Endothelial cell of umbilical vein (primary cell): ENCODE measurements at regions not wholly inside any gene's neighbourhood (a gene's known extent, or its start where the extent isn't known, plus 50 kb on each side); places are given as distances from the start of the nearest gene placed in this dataset.

Source experiments
- BruUV-seq: library from RNA; stranded (reverse); fragments of 400-500 nt; replicated peaks from 2 replicates; lab custom pipeline; 2021; lab: Mats Ljungman, UMichigan
- CTCF ChIA-PET: fragments of 300-600, 350-600 bp; sonication (Branson Sonifier 250); formaldehyde crosslinking; loops from one replicate; lab custom pipeline; 2021; ENCODE audit warnings: antibody characterized with exemption, inconsistent platforms; lab: Charles Lee
- POLR2A ChIA-PET: fragments of 300-600, 350-600 bp; sonication (Branson Sonifier 250); formaldehyde crosslinking; loops from one replicate; lab custom pipeline; 2021; ENCODE audit warnings: antibody characterized with exemption, inconsistent platforms; lab: Charles Lee
- DNase-seq: peaks from one replicate; pipeline ENCODE4 v3.0.0-alpha.2; 2011; ENCODE audit warnings: low read depth, low spot score
- FAIRE-seq: peaks from 2 replicates; lab custom pipeline; 2011; peaks lifted over from hg19 to GRCh38; lab: Jason Lieb, UNC
- H2AFZ ChIP-seq: 2 replicates; pipeline ENCODE4 v1.6.0; 2012; ENCODE audit warnings: low read depth, low read length, control low read depth, inconsistent platforms
- H3K27ac ChIP-seq: 2 replicates; pipeline ENCODE4 v1.5.1; 2011; ENCODE audit warnings: low read depth, mild to moderate bottlenecking, control low read depth, low read length, moderate library complexity; ENCODE audit not compliant: insufficient read depth
- H3K27me3 ChIP-seq, 2 experiments: 2 replicates each; pipeline versions ENCODE4 v1.6.0 to v1.6.1; 2011; ENCODE audit warnings: low read length in 2 of 2, mixed read lengths in 1 of 2; ENCODE audit not compliant: control insufficient read depth in 2 of 2, insufficient read depth in 2 of 2
- H3K36me3 ChIP-seq, 2 experiments: 2 replicates in 1 of 2; 3 replicates in 1 of 2; pipeline ENCODE4 v1.5.1; 2011; ENCODE audit warnings: low read length in 2 of 2, mild to moderate bottlenecking in 1 of 2, moderate library complexity in 1 of 2; ENCODE audit not compliant: control insufficient read depth in 2 of 2, insufficient read depth in 2 of 2; ENCODE audit errors: extremely low read depth in 1 of 2
- H3K4me1 ChIP-seq: 3 replicates; pipeline ENCODE4 v1.5.1; 2011; ENCODE audit warnings: mild to moderate bottlenecking, low read length; ENCODE audit not compliant: control insufficient read depth, insufficient read depth; ENCODE audit errors: extremely low read depth
- H3K4me2 ChIP-seq: 2 replicates; pipeline ENCODE4 v1.6.1; 2011; ENCODE audit warnings: low read length, control low read depth, mixed read lengths; ENCODE audit not compliant: insufficient read depth
- H3K4me3 ChIP-seq, 3 experiments: fragments of 200-600 bp in 1 of 3; sonication (generic), shearing (Covaris generic) in 1 of 3; replicated peaks in 1 of 3; 2 replicates each; pipeline ENCODE4 v1.5.1; 2011 to 2016; ENCODE audit warnings: control low read depth in 3 of 3, low read length in 3 of 3, mild to moderate bottlenecking in 2 of 3, inconsistent platforms in 1 of 3, low read depth in 1 of 3, moderate library complexity in 1 of 3; ENCODE audit not compliant: insufficient read depth in 1 of 3
- H3K79me2 ChIP-seq: 2 replicates; pipeline ENCODE4 v1.6.0; 2012; ENCODE audit warnings: low read length, inconsistent platforms; ENCODE audit not compliant: control insufficient read depth, insufficient read depth
- H3K9ac ChIP-seq: replicated peaks from 2 replicates; pipeline ENCODE3; 2011; ENCODE audit warnings: low read length, control low read depth; ENCODE audit not compliant: insufficient read depth; ENCODE audit errors: extremely low read depth
- H3K9me1 ChIP-seq: replicated peaks from 3 replicates; pipeline ENCODE4 v1.6.0; 2011; ENCODE audit warnings: mild to moderate bottlenecking, low read length; ENCODE audit not compliant: control insufficient read depth, insufficient read depth; ENCODE audit errors: extremely low read depth
- H3K9me3 ChIP-seq: replicated peaks from 2 replicates; pipeline ENCODE4 v1.5.1; 2012; ENCODE audit warnings: low read length, inconsistent platforms; ENCODE audit not compliant: control insufficient read depth, insufficient read depth
- H4K20me1 ChIP-seq: replicated peaks from 2 replicates; pipeline ENCODE3; 2011; ENCODE audit warnings: mild to moderate bottlenecking, low read length; ENCODE audit not compliant: control insufficient read depth, insufficient read depth; ENCODE audit errors: extremely low read depth
- EZH2 ChIP-seq: IDR thresholded peaks from 2 replicates; pipeline ENCODE4 v1.6.1; 2012; ENCODE audit warnings: borderline replicate concordance, low read depth, mild to moderate bottlenecking, moderate library complexity, low read length, inconsistent platforms; ENCODE audit not compliant: severe bottlenecking
- FOS ChIP-seq: IDR thresholded peaks from 2 replicates; pipeline ENCODE4 v1.6.1; 2011; ENCODE audit warnings: mild to moderate bottlenecking, low read length, moderate library complexity, borderline replicate concordance; ENCODE audit not compliant: insufficient read depth
- JUN ChIP-seq: IDR thresholded peaks from 2 replicates; pipeline ENCODE4 v1.6.1; 2011; ENCODE audit warnings: borderline replicate concordance, low read depth; ENCODE audit not compliant: insufficient read length, insufficient read depth
- MAX ChIP-seq: IDR thresholded peaks from 2 replicates; pipeline ENCODE4 v1.6.1; 2011; ENCODE audit not compliant: insufficient read depth, insufficient read length
- dilution Hi-C: fragments of 300-500 bp; cut with MboI; formaldehyde crosslinking; loops from one replicate; pipeline ENCODE4 v1.15.0; 2019; ENCODE audit warnings: low sequenced_read_pairs; ENCODE audit not compliant: extremely low pct_ligation_motif_present
- intact Hi-C: fragments of 100-400 bp; cut with micrococcal nuclease; formaldehyde crosslinking; loops from one replicate; pipeline ENCODE4 v1.10.0; 2022
- TF ChIP-seq, protein P1 (sequence below), 2 donors: IDR thresholded peaks; 1 replicate in 1 of 2; 2 replicates in 1 of 2; pipeline ENCODE4 v1.5.1; 2011; ENCODE audit warnings: low read length in 2 of 2, mild to moderate bottlenecking in 2 of 2, moderate library complexity in 2 of 2, control low read depth in 1 of 2, inconsistent platforms in 1 of 2, low read depth in 1 of 2; ENCODE audit not compliant: insufficient read depth in 1 of 2; ENCODE audit errors: extremely low read depth in 1 of 2

DNA sequence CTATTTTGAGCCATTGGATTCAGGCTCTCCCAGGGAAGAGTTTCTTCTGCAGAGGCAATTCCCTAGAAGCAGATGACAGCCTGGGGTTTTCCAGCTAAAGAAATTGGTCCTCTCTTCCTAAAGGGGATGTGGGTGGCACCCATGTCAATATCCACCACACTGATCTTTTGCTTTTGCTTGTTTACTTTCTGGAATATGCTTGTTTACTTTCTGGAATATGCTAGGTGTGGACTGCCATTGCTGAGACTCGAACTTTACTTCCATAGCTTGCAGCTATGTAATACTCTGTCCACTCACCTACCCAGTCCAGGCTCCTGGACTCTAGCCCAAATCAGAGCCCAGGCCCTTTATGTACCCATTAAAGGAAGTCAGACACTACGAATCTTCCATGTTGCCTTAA, 92.1 kb upstream of the SMYD2 start:
- H3K4me2 ChIP-seq = no peak overlapping the region
- BruUV-seq = no TSS peak
- DNase-seq (no peak), FAIRE-seq (no peak)
- H3K9me3 ChIP-seq = no peaks in the 10 kb centered on the region
- POLR2A ChIA-PET = no interaction called here
- no peak overlapping the region for H3K9ac ChIP-seq
- intact Hi-C loops (no loop called here), dilution Hi-C loops (no loop called here)
- H3K79me2 ChIP-seq = no peaks in the 10 kb centered on the region
- no peaks in the 10 kb centered on the region for H4K20me1 ChIP-seq
- H3K27ac ChIP-seq = no peak overlapping the region
- H3K27me3 ChIP-seq = peaks cover 33 to 54% of the 10 kb centered on the region in 2 experiments
- H3K4me3 ChIP-seq = no peak overlapping the region
- CTCF ChIA-PET = no interaction called here
- H3K9me1 ChIP-seq = no peaks in the 10 kb centered on the region
- no peak for TF ChIP-seq EZH2
- no peak for TF ChIP-seq FOS
- TF ChIP-seq, protein P1, sequence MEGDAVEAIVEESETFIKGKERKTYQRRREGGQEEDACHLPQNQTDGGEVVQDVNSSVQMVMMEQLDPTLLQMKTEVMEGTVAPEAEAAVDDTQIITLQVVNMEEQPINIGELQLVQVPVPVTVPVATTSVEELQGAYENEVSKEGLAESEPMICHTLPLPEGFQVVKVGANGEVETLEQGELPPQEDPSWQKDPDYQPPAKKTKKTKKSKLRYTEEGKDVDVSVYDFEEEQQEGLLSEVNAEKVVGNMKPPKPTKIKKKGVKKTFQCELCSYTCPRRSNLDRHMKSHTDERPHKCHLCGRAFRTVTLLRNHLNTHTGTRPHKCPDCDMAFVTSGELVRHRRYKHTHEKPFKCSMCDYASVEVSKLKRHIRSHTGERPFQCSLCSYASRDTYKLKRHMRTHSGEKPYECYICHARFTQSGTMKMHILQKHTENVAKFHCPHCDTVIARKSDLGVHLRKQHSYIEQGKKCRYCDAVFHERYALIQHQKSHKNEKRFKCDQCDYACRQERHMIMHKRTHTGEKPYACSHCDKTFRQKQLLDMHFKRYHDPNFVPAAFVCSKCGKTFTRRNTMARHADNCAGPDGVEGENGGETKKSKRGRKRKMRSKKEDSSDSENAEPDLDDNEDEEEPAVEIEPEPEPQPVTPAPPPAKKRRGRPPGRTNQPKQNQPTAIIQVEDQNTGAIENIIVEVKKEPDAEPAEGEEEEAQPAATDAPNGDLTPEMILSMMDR (IDR thresholded peaks at IDR 0.05; ENCODE audit: extremely low read depth in 1 of 2, insufficient read depth in 1 of 2, low read depth in 1 of 2, low read length in 2 of 2) = no peak
- TF ChIP-seq JUN = no peak
- TF ChIP-seq MAX = no peak
- H3K36me3 ChIP-seq = no peaks in the 10 kb centered on the region
- peaks cover 3% of the 10 kb centered on the region for H3K4me1 ChIP-seq
- no peak overlapping the region for H2AFZ ChIP-seq
